GM13977 (cell line): ENCODE measurements at regions not wholly inside any gene's neighbourhood (a gene's known extent, or its start where the extent isn't known, plus 50 kb on each side); places are given as distances from the start of the nearest gene placed in this dataset.

Experiments used
- DNase-seq: peaks from one replicate; pipeline ENCODE4 v3.0.0; 2012; ENCODE audit warnings: low spot score
- in situ Hi-C: fragments of 300-500 bp; cut with MboI; formaldehyde crosslinking; loops from one replicate; pipeline ENCODE4 v1.12.0; 2022; ENCODE audit warnings: low sequenced_read_pairs, low pct_unique_long_range_greater_than_20kb, mixed read lengths, inconsistent platforms; ENCODE audit not compliant: unreplicated experiment
- TF ChIP-seq, protein P1 (sequence below): IDR thresholded peaks from 2 replicates; pipeline ENCODE4 v1.5.1; 2012; ENCODE audit warnings: mild to moderate bottlenecking, control low read depth; ENCODE audit not compliant: insufficient read depth; ENCODE audit errors: extremely low read depth, missing control alignments

DNA sequence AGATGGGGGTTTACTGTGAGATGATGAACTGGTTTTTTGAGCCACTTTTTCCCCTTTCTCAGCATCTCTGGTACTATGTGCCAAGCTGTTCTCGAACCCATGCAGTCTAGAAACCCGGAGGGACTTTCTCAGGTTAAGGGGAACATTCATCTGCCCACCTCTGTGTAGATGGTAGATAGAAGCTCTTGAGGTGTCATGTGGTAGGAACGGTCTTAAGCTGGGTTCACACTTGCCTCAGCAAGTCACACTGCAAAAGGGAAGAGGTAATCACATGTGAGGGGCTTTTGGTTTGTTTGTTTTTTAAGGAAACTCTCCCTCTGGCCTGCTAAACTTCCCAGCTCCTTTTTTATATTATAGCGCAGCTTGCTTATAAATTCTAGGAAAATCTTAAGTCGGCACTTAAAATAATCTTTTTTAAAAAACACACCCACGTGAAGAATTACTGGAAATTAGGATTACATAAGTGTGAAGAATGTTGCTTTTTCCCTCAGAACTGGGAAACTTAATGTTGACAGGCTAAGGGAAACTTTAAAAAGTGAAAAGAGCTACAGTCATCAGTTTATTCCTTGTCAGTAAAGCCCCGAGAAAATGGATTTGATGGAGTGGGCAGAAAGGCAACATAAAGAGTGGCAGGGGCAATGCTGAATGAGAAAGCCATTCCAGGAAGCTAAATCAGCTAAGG lies 430.3 kb downstream of the ARHGEF28 start:
- TF ChIP-seq, protein P1, sequence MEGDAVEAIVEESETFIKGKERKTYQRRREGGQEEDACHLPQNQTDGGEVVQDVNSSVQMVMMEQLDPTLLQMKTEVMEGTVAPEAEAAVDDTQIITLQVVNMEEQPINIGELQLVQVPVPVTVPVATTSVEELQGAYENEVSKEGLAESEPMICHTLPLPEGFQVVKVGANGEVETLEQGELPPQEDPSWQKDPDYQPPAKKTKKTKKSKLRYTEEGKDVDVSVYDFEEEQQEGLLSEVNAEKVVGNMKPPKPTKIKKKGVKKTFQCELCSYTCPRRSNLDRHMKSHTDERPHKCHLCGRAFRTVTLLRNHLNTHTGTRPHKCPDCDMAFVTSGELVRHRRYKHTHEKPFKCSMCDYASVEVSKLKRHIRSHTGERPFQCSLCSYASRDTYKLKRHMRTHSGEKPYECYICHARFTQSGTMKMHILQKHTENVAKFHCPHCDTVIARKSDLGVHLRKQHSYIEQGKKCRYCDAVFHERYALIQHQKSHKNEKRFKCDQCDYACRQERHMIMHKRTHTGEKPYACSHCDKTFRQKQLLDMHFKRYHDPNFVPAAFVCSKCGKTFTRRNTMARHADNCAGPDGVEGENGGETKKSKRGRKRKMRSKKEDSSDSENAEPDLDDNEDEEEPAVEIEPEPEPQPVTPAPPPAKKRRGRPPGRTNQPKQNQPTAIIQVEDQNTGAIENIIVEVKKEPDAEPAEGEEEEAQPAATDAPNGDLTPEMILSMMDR, result no peak
- in situ Hi-C loops, result no loop called here

DNA sequence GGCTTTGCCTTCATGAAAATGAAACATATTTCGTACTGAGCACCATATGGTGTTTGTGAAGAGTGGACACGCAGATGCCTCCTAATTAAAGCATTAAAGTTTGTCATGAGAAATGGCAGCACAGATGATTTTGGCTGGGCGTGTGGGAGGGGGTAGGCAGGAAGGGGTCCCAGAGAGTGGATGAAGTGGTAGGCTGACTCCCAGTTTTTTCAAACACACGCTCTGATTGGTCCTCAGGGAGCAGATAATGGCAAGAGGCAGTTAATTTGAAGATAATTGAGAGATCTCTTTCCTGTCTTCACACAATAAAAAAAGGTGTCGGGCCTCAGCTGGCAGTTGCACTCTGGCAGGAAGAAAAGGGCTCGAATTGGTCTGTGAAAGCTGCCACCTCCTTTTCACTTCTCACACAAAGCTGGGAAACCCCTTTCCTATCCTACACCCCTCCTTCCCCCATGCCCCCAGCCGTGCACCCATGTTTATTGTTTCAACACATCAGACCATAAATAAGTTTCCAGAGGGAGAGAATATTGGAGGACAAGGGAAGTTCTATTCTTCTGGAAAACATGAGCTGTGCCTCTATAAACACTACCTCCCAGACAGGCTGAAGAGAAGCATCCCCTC lies 429.6 kb downstream of the ARHGEF28 start:
- in situ Hi-C loops, result no loop called here
- TF ChIP-seq, protein P1, result no peak
- DNase-seq, result no peak

More for the DNA sequence above, 430.3 kb downstream of the ARHGEF28 start:
- DNase-seq, result no peak

- TF ChIP-seq, protein P1, result no peak
- in situ Hi-C loops, result no loop called here
- DNase-seq, result no peak
Measured at GRCh38 chr5:74054641-74055421, 428.8 kb downstream of the ARHGEF28 start.

DNA sequence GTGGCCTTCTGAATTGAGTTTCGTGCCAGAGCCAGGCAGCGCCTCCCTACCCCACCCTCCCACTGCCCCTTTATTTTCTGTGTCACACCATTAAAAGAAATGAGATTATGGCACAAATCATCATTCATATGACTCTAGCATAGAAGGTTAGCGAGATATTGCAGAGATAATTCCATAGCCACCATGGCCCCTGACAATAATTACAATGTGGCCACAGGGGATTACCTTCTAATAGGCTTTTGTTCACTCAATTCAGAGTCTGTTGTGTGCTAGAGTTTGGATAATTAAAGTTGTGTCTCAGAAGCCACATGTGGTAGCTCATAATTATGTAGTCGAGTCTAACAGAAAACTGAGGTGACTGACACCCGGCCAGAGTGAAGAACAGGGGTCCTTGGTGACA lies 428.1 kb downstream of the ARHGEF28 start:
- in situ Hi-C loops, result no loop called here
- DNase-seq, result no peak
- TF ChIP-seq, protein P1, result no peak

- DNase-seq, result no peak
- TF ChIP-seq, protein P1, result no peak
- in situ Hi-C loops, result no loop called here
Measured at GRCh38 chr5:74052441-74053221, 426.6 kb downstream of the ARHGEF28 start.

DNA sequence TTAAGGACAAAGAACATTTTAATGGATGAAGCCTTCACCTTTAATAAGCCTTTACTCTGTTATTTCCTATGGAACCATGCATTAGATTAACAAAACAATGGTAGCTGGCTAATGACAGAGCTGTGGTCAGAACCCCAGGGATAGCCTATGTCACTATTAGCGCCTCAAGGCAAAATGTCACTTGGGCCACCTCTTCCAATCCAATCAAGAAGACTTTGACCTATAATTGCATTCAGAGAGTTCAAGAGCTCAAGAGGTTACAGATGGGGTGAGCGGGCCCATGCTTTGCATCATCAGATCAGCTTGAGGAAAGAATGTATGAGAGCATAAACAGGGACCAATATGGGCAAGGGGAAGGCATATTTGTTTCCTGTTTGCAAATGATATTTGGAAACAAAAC lies 425.1 kb downstream of the ARHGEF28 start:
- in situ Hi-C loops, result no loop called here

More for the DNA sequence above, 425.1 kb downstream of the ARHGEF28 start:
- no peak for DNase-seq
- TF ChIP-seq, protein P1, result no peak
